ENCODE measurements at regions not wholly inside any gene's neighbourhood (a gene's known extent, or its start where the extent isn't known, plus 50 kb on each side); places are given as distances from the start of the nearest gene placed in this dataset.

GRCh38 chr10:52376694-52377354 is 62.7 kb downstream of the DKK1 start:
- Histone ChIP-seq H3K79me2 (ENCODE audit: insufficient read depth, low read length) (no peaks in the 10 kb centered on the region), H2BK15ac (ENCODE audit: low read depth, low read length) (no peak overlapping the region), H4K20me1 (ENCODE audit: control insufficient read depth, insufficient read depth, insufficient read length) (no peaks in the 10 kb centered on the region), H3K18ac (ENCODE audit: insufficient read length, low read depth, low read length) (no peak overlapping the region), H2BK120ac (ENCODE audit: low read depth, low read length, poor library complexity, severe bottlenecking) (no peak overlapping the region), H4K8ac (replicated peaks; ENCODE audit: insufficient read length, low read depth, low read length) (no peak overlapping the region), H3K56ac (ENCODE audit: insufficient read length, low read depth, low read length) (no peak overlapping the region), H3K23ac (ENCODE audit: insufficient read length, low read depth, low read length) (no peak overlapping the region), H2BK20ac (ENCODE audit: low read depth, low read length, poor library complexity, severe bottlenecking) (no peak overlapping the region), H4K91ac (ENCODE audit: insufficient read length, low read depth, low read length) (no peak overlapping the region), H3K4me1 (ENCODE audit: insufficient read depth, low read length) (no peaks in the 10 kb centered on the region), H3K27ac (ENCODE audit: insufficient read length, low read depth, low read length) (no peak overlapping the region), H3T11ph (ENCODE audit: low read length) (no peak overlapping the region), H3K79me1 (ENCODE audit: insufficient read depth, low read depth, low read length, poor library complexity, severe bottlenecking) (no peaks in the 10 kb centered on the region), H2AK5ac (ENCODE audit: insufficient read length, low read length) (no peak overlapping the region), H2AFZ (ENCODE audit: low read length) (no peak overlapping the region), H4K5ac (ENCODE audit: insufficient read length, low read depth, low read length) (no peak overlapping the region), H2BK5ac (ENCODE audit: insufficient read length, low read length) (no peak overlapping the region), H3K27me3 (ENCODE audit: insufficient read depth, low read length) (no peaks in the 10 kb centered on the region; the same call in 1 of the 2 replicates), H3K9ac (ENCODE audit: extremely low read depth, insufficient read length, low read length) (no peak overlapping the region), H3K14ac (ENCODE audit: insufficient read depth, low read length) (no peak overlapping the region), H2BK12ac (ENCODE audit: insufficient read length, low read depth, low read length) (no peak overlapping the region), H3K23me2 (ENCODE audit: insufficient read length, low read depth, low read length, poor library complexity, severe bottlenecking) (no peaks in the 10 kb centered on the region), H3K4ac (ENCODE audit: low read depth, low read length) (no peak overlapping the region), H3K9me3 (ENCODE audit: control insufficient read depth, low read depth, low read length) (no peaks in the 10 kb centered on the region), H3K4me2 (ENCODE audit: insufficient read depth, insufficient read length, low read length) (no peak overlapping the region)
- no peak overlapping the region for H3K4me3 Mint-ChIP-seq
- H3K27ac Mint-ChIP-seq: no peak overlapping the region
- H3K9me3 Mint-ChIP-seq: peaks cover 3 to 15% of the 10 kb centered on the region in 2 experiments; a peak in 4 of 5 replicates
- peaks cover 5 to 15% of the 10 kb centered on the region in 2 experiments for H3K4me1 Mint-ChIP-seq
- no peak for DNase-seq
- TF ChIP-seq, protein P1, sequence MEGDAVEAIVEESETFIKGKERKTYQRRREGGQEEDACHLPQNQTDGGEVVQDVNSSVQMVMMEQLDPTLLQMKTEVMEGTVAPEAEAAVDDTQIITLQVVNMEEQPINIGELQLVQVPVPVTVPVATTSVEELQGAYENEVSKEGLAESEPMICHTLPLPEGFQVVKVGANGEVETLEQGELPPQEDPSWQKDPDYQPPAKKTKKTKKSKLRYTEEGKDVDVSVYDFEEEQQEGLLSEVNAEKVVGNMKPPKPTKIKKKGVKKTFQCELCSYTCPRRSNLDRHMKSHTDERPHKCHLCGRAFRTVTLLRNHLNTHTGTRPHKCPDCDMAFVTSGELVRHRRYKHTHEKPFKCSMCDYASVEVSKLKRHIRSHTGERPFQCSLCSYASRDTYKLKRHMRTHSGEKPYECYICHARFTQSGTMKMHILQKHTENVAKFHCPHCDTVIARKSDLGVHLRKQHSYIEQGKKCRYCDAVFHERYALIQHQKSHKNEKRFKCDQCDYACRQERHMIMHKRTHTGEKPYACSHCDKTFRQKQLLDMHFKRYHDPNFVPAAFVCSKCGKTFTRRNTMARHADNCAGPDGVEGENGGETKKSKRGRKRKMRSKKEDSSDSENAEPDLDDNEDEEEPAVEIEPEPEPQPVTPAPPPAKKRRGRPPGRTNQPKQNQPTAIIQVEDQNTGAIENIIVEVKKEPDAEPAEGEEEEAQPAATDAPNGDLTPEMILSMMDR (conservative IDR thresholded peaks at IDR 0.05): no peak
- H3K36me3 Mint-ChIP-seq (ENCODE audit: insufficient read depth in 1 of 3, low read depth in 3 of 3): peaks cover 0 to 11% (median 3%) of the 10 kb centered on the region in 3 experiments; a peak in 3 of 7 replicates
- WGBS (ENCODE audit: extremely low coverage, insufficient read length, low lambda C conversion rate): no CpG with 5 or more reads among the region's 2 CpGs
- peaks cover 16% of the 10 kb centered on the region for H3K27me3 Mint-ChIP-seq (ENCODE audit: low read depth)
